HG02943 (cell line): ENCODE measurements at regions not wholly inside any gene's neighbourhood (a gene's known extent, or its start where the extent isn't known, plus 50 kb on each side); places are given as distances from the start of the nearest gene placed in this dataset.
"Not testable (repeated sequence)": the region's sequence is repeated elsewhere in the genome, so short reads cannot be mapped to it uniquely, and the experiment has no call there.

Source experiments
- ATAC-seq: cut with Tn5 transposase; IDR thresholded peaks from one replicate; pipeline ENCODE4 v1.9.1; 2021; ENCODE audit warnings: mild to moderate bottlenecking, low read depth, moderate library complexity; ENCODE audit not compliant: unreplicated experiment

GRCh38 chrX:121169099-121170035 lies 122.0 kb downstream of the GLUD2 start:
- no peak for ATAC-seq

GRCh38 chrX:121172703-121173102 lies 125.3 kb downstream of the GLUD2 start:
- ATAC-seq, result no peak

- ATAC-seq, result no peak
These were observed 132.6 kb downstream of the GLUD2 start for GRCh38 chrX:121179972-121180371.

- no peak for ATAC-seq
These were observed 144.4 kb downstream of the GLUD2 start for GRCh38 chrX:121191779-121192178.

- no peak for ATAC-seq
These were observed 148.3 kb downstream of the GLUD2 start for GRCh38 chrX:121195719-121196118.

GRCh38 chrX:121196872-121197444 lies 149.5 kb downstream of the GLUD2 start:
- not testable (repeated sequence) for ATAC-seq

- no peak for ATAC-seq
These were observed 161.2 kb downstream of the GLUD2 start for GRCh38 chrX:121208563-121208962.

GRCh38 chrX:121216641-121217374 lies 169.4 kb downstream of the GLUD2 start:
- ATAC-seq, result no peak

- ATAC-seq, result no peak
These were observed 174.0 kb downstream of the GLUD2 start for GRCh38 chrX:121221322-121221977.

GRCh38 chrX:121227888-121228287 lies 180.5 kb downstream of the GLUD2 start:
- no peak for ATAC-seq

- ATAC-seq, result no peak
These were observed 184.4 kb downstream of the GLUD2 start for GRCh38 chrX:121231566-121232358.

GRCh38 chrX:121236040-121236439 lies 188.6 kb downstream of the GLUD2 start:
- ATAC-seq, result no peak

GRCh38 chrX:121238093-121238492 lies 190.7 kb downstream of the GLUD2 start:
- no peak for ATAC-seq

GRCh38 chrX:121244511-121244910 lies 197.1 kb downstream of the GLUD2 start:
- no peak for ATAC-seq

GRCh38 chrX:121245763-121246162 lies 198.4 kb downstream of the GLUD2 start:
- ATAC-seq, result no peak

- ATAC-seq, result no peak
These were observed 206.9 kb downstream of the GLUD2 start for GRCh38 chrX:121254336-121254735.

GRCh38 chrX:121256647-121257046 lies 209.2 kb downstream of the GLUD2 start:
- ATAC-seq, result no peak

GRCh38 chrX:121258545-121258944 lies 211.1 kb downstream of the GLUD2 start:
- ATAC-seq, result no peak

- no peak for ATAC-seq
These were observed 211.8 kb downstream of the GLUD2 start for GRCh38 chrX:121259170-121259569.
